GM21723 (cell line): ENCODE measurements at regions not wholly inside any gene's neighbourhood (a gene's known extent, or its start where the extent isn't known, plus 50 kb on each side); places are given as distances from the start of the nearest gene placed in this dataset.

Experiments
- ATAC-seq: cut with Tn5 transposase; IDR thresholded peaks from one replicate; pipeline ENCODE4 v1.9.1; 2021; ENCODE audit warnings: mild to moderate bottlenecking, moderate library complexity; ENCODE audit not compliant: unreplicated experiment

GRCh38 chr6:139828751-139829519 lies 454.5 kb upstream of the CITED2 start:
- ATAC-seq, result no peak

- no peak for ATAC-seq
Observed at GRCh38 chr6:139825935-139826374, 451.5 kb upstream of the CITED2 start.

GRCh38 chr6:139824864-139825263 lies 450.4 kb upstream of the CITED2 start:
- no peak for ATAC-seq

- ATAC-seq, result no peak
Observed at GRCh38 chr6:139823808-139824126, 449.3 kb upstream of the CITED2 start.

GRCh38 chr6:139823099-139823807 lies 448.8 kb upstream of the CITED2 start:
- ATAC-seq, result no peak

GRCh38 chr6:139821676-139822223 lies 447.3 kb upstream of the CITED2 start:
- no peak for ATAC-seq

GRCh38 chr6:139820210-139820609 lies 445.8 kb upstream of the CITED2 start:
- no peak for ATAC-seq

- no peak for ATAC-seq
Observed at GRCh38 chr6:139819776-139820175, 445.3 kb upstream of the CITED2 start.

GRCh38 chr6:139812939-139813338 lies 438.5 kb upstream of the CITED2 start:
- ATAC-seq, result no peak

- no peak for ATAC-seq
Observed at GRCh38 chr6:139801571-139802321, 427.3 kb upstream of the CITED2 start.

GRCh38 chr6:139800837-139801236 lies 426.4 kb upstream of the CITED2 start:
- peak; percentile 87 for ATAC-seq

- ATAC-seq, result no peak
Observed at GRCh38 chr6:139790527-139790926, 416.1 kb upstream of the CITED2 start.

GRCh38 chr6:139784222-139784769 lies 409.8 kb upstream of the CITED2 start:
- ATAC-seq, result no peak

- no peak for ATAC-seq
Observed at GRCh38 chr6:139779988-139780774, 405.7 kb upstream of the CITED2 start.

- no peak for ATAC-seq
Observed at GRCh38 chr6:139778688-139779087, 404.2 kb upstream of the CITED2 start.

- no peak for ATAC-seq
Observed at GRCh38 chr6:139778106-139778505, 403.7 kb upstream of the CITED2 start.

GRCh38 chr6:139777202-139777970 lies 402.9 kb upstream of the CITED2 start:
- no peak for ATAC-seq

- ATAC-seq, result no peak
Observed at GRCh38 chr6:139776041-139776440, 401.6 kb upstream of the CITED2 start.

- ATAC-seq, result no peak
Observed at GRCh38 chr6:139768196-139768595, 393.7 kb upstream of the CITED2 start.

- no peak for ATAC-seq
Observed at GRCh38 chr6:139766796-139767195, 392.3 kb upstream of the CITED2 start.
